Parathyroid adenoma (tissue), 2 donors: ENCODE measurements at regions not wholly inside any gene's neighbourhood (a gene's known extent, or its start where the extent isn't known, plus 50 kb on each side); places are given as distances from the start of the nearest gene placed in this dataset.

Experiments used
- H2AFZ ChIP-seq: fragments of 300-600 bp; sonication (generic); one replicate; pipeline ENCODE4 v1.7.0; 2017; ENCODE audit warnings: antibody characterized with exemption, mild to moderate bottlenecking
- H3K27ac ChIP-seq: fragments of 300-600 bp; sonication (generic); one replicate; pipeline ENCODE4 v1.7.0; 2017
- H3K27me3 ChIP-seq: fragments of 300-600 bp; sonication (generic); one replicate; pipeline ENCODE4 v1.7.0; 2017; ENCODE audit warnings: low read length; ENCODE audit not compliant: control insufficient read depth, insufficient read depth
- H3K36me3 ChIP-seq: fragments of 300-600 bp; sonication (generic); one replicate; pipeline ENCODE4 v1.7.0; 2017; ENCODE audit warnings: low read length; ENCODE audit not compliant: control insufficient read depth, insufficient read depth
- H3K4me1 ChIP-seq: fragments of 300-600 bp; sonication (generic); one replicate; pipeline ENCODE4 v1.7.0; 2017; ENCODE audit warnings: control low read depth
- H3K4me2 ChIP-seq: fragments of 300-600 bp; sonication (generic); one replicate; pipeline ENCODE4 v1.7.0; 2017; ENCODE audit warnings: low read length
- H3K4me3 ChIP-seq: fragments of 300-600 bp; sonication (generic); one replicate; pipeline ENCODE4 v1.7.0; 2017; ENCODE audit warnings: low read depth, low read length
- H3K79me2 ChIP-seq: fragments of 300-600 bp; sonication (generic); one replicate; pipeline ENCODE4 v1.7.0; 2017; ENCODE audit warnings: control low read depth
- H3K9ac ChIP-seq: fragments of 300-600 bp; sonication (generic); one replicate; pipeline ENCODE4 v1.7.0; 2017; ENCODE audit warnings: mild to moderate bottlenecking
- H3K9me3 ChIP-seq: fragments of 300-600 bp; sonication (generic); one replicate; pipeline ENCODE4 v1.7.0; 2017; ENCODE audit warnings: low read length; ENCODE audit not compliant: control insufficient read depth
- CTCF ChIP-seq: fragments of 300-600 bp; sonication (generic); IDR thresholded peaks from one replicate; pipeline ENCODE4 v1.7.0; 2017; ENCODE audit warnings: antibody characterized with exemption, mild to moderate bottlenecking
- donor health status: primary hyperparathyroidism.

GRCh38 chr11:116579031-116579653, 193.6 kb downstream of the BUD13 start:
- Histone ChIP-seq H3K27ac (no peak overlapping the region), H3K27me3 (no peaks in the 10 kb centered on the region), H3K36me3 (no peaks in the 10 kb centered on the region), H3K4me1 (no peaks in the 10 kb centered on the region), H2AFZ (no peak overlapping the region), H3K4me2 (no peak overlapping the region), H3K4me3 (no peak overlapping the region), H3K9ac (no peak overlapping the region), H3K9me3 (no peaks in the 10 kb centered on the region), H3K79me2 (no peaks in the 10 kb centered on the region)
- no peak for TF ChIP-seq CTCF

- no peak overlapping the region for H3K4me3 ChIP-seq
- no peaks in the 10 kb centered on the region for H3K9me3 ChIP-seq
- no peaks in the 10 kb centered on the region for H3K36me3 ChIP-seq
- H3K4me2 ChIP-seq, result no peak overlapping the region
- no peak for TF ChIP-seq CTCF
- H3K9ac ChIP-seq, result no peak overlapping the region
- no peak overlapping the region for H3K27ac ChIP-seq
- no peaks in the 10 kb centered on the region for H3K79me2 ChIP-seq
- H3K4me1 ChIP-seq, result no peaks in the 10 kb centered on the region
- H2AFZ ChIP-seq, result no peak overlapping the region
- H3K27me3 ChIP-seq, result no peaks in the 10 kb centered on the region
Observed at GRCh38 chr11:116577956-116578355, 194.8 kb downstream of the BUD13 start.

- H3K27ac ChIP-seq, result no peak overlapping the region
- H3K4me2 ChIP-seq, result no peak overlapping the region
- no peak overlapping the region for H3K4me3 ChIP-seq
- no peak for TF ChIP-seq CTCF
- H3K79me2 ChIP-seq, result no peaks in the 10 kb centered on the region
- H3K4me1 ChIP-seq, result no peaks in the 10 kb centered on the region
- H2AFZ ChIP-seq, result no peak overlapping the region
- H3K36me3 ChIP-seq, result no peaks in the 10 kb centered on the region
- no peak overlapping the region for H3K9ac ChIP-seq
- no peaks in the 10 kb centered on the region for H3K9me3 ChIP-seq
- no peaks in the 10 kb centered on the region for H3K27me3 ChIP-seq
Observed at GRCh38 chr11:116577273-116577672, 195.5 kb downstream of the BUD13 start.

- Histone ChIP-seq H3K27ac (no peak overlapping the region), H3K9ac (no peak overlapping the region), H3K79me2 (no peaks in the 10 kb centered on the region), H3K4me2 (no peak overlapping the region), H3K4me3 (no peak overlapping the region), H3K36me3 (no peaks in the 10 kb centered on the region), H2AFZ (no peak overlapping the region), H3K27me3 (no peaks in the 10 kb centered on the region), H3K9me3 (no peaks in the 10 kb centered on the region), H3K4me1 (no peaks in the 10 kb centered on the region)
- no peak for TF ChIP-seq CTCF
Observed at GRCh38 chr11:116576526-116576925, 196.3 kb downstream of the BUD13 start.

GRCh38 chr11:116567721-116568242, 205.0 kb downstream of the BUD13 start:
- Histone ChIP-seq H3K4me1 (no peaks in the 10 kb centered on the region), H3K9ac (no peak overlapping the region), H2AFZ (no peak overlapping the region), H3K27me3 (no peaks in the 10 kb centered on the region), H3K9me3 (no peaks in the 10 kb centered on the region), H3K4me3 (no peak overlapping the region), H3K27ac (no peak overlapping the region), H3K79me2 (no peaks in the 10 kb centered on the region), H3K36me3 (no peaks in the 10 kb centered on the region), H3K4me2 (no peak overlapping the region)
- TF ChIP-seq CTCF, result no peak
